Renal cortical epithelial cell (primary cell): ENCODE measurements at regions not wholly inside any gene's neighbourhood (a gene's known extent, or its start where the extent isn't known, plus 50 kb on each side); places are given as distances from the start of the nearest gene placed in this dataset.

Experiments
- DNase-seq: peaks from one replicate; pipeline ENCODE4 v3.0.0-alpha.2; 2011; ENCODE audit warnings: low read depth

GRCh38 chr6:10465629-10466499 is 51.0 kb upstream of the TFAP2A start:
- DNase-seq, result peak; percentile 62
